Adrenal gland (tissue), 9 donors: ENCODE measurements at regions not wholly inside any gene's neighbourhood (a gene's known extent, or its start where the extent isn't known, plus 50 kb on each side); places are given as distances from the start of the nearest gene placed in this dataset.

Experiments
- DNase-seq, 7 donors: peaks; one replicate each; pipeline ENCODE4 v3.0.0-alpha.2; 2019 to 2020
- H3K27ac ChIP-seq, 5 donors: fragments of 200-600 bp; sonication (generic) in 4 of 5; 1 replicate in 3 of 5; 2 replicates in 2 of 5; pipeline versions ENCODE4 v1.5.1 to v1.8.0; 2016 to 2020; ENCODE audit warnings: mild to moderate bottlenecking in 1 of 5
- H3K27me3 ChIP-seq: fragments of 200-600 bp; 2 replicates; pipeline ENCODE4 v1.8.0; 2021
- H3K36me3 ChIP-seq, 2 donors: fragments of 200-600 bp; replicated peaks in 1 of 2; 1 replicate in 1 of 2; 2 replicates in 1 of 2; pipeline versions ENCODE4 v1.5.1 to v1.8.0; 2018 to 2022
- H3K4me1 ChIP-seq, 2 donors: fragments of 200-600 bp; replicated peaks in 1 of 2; 1 replicate in 1 of 2; 2 replicates in 1 of 2; pipeline versions ENCODE4 v1.5.1 to v1.8.0; 2018 to 2021
- H3K4me3 ChIP-seq, 4 donors: fragments of 200-600 bp; sonication (generic) in 3 of 4; one replicate each; pipeline ENCODE4 v1.5.1; 2016 to 2018
- H3K9me3 ChIP-seq, 3 donors: fragments of 200-600 bp; sonication (generic) in 1 of 3; replicated peaks in 1 of 3; 1 replicate in 2 of 3; 2 replicates in 1 of 3; pipeline versions ENCODE4 v1.5.1 to v1.8.0; 2016 to 2021
- CTCF ChIP-seq, 6 experiments: fragments of 450-650 bp in 4 of 6; fragments of 200-600 bp in 2 of 6; sonication (generic) in 1 of 6; IDR thresholded peaks; 1 replicate in 5 of 6; 2 replicates in 1 of 6; pipeline versions ENCODE4 v1.5.1 to v1.8.0; 2016 to 2021; ENCODE audit warnings: antibody characterized with exemption in 6 of 6, mild to moderate bottlenecking in 2 of 6, moderate library complexity in 1 of 6
- POLR2A ChIP-seq, 2 donors: fragments of 450-650 bp; IDR thresholded peaks; one replicate each; pipeline ENCODE4 v1.6.1; 2017; ENCODE audit warnings: antibody characterized with exemption in 2 of 2, mild to moderate bottlenecking in 2 of 2, moderate library complexity in 1 of 2
- WGBS, 4 donors: extraction: QIAGEN DNeasy Blood & Tissue Kit in 2 of 4; methylation state at CpG; one replicate each; pipeline versions ENCODE4 v1.1.5 to v1.1.7; 2013 to 2017; 5-methylcytosine and 5-hydroxymethylcytosine counted together
- intact Hi-C, 2 donors: fragments of 100-400 bp; cut with DNase I; formaldehyde crosslinking; loops; one replicate each; pipeline versions ENCODE4 v1.14.1 to v1.15.0; 2022 to 2023
- donor health status: healthy with polysubstance abuse.
- donor health status: Bipolar disorder and iron deficiency.
- donor health status: DM: yes; HTN: yes; CAD: no.
- donor health status: DM: no; HTN: no; CAD: no.
- donor health status: DM: no; HTN: no; CAD: no.

GRCh38 chr16:55933038-55933437 is 57.9 kb upstream of the CES5A start:
- Histone ChIP-seq H3K4me3 (no peak overlapping the region), H3K27ac (no peak overlapping the region), H3K36me3 (no peaks in the 10 kb centered on the region), H3K27me3 (no peaks in the 10 kb centered on the region), H3K9me3 (no peaks in the 10 kb centered on the region), H3K4me1 (no peaks in the 10 kb centered on the region)
- no peak for DNase-seq
- intact Hi-C loops: no loop called here
- TF ChIP-seq CTCF (IDR thresholded peaks at IDR 0.05) (no peak), POLR2A (IDR thresholded peaks at IDR 0.05) (no peak)
- 65 to 82% (median 73%) methylated on average over 3 of the region's 3 CpGs for WGBS, 4 donors

- Histone ChIP-seq H3K27me3 (no peaks in the 10 kb centered on the region), H3K9me3 (no peaks in the 10 kb centered on the region), H3K36me3 (no peaks in the 10 kb centered on the region), H3K27ac (no peak overlapping the region), H3K4me3 (no peak overlapping the region), H3K4me1 (no peaks in the 10 kb centered on the region)
- TF ChIP-seq CTCF (IDR thresholded peaks at IDR 0.05): no peak
- no peak for TF ChIP-seq POLR2A (IDR thresholded peaks at IDR 0.05)
- intact Hi-C loops: no loop called here
- DNase-seq: no peak
- WGBS, 4 donors: 67 to 81% (median 70%) methylated on average over 2 of the region's 2 CpGs
Measured at GRCh38 chr16:55930036-55930435, 54.9 kb upstream of the CES5A start.

GRCh38 chr16:55929181-55929580 is 54.0 kb upstream of the CES5A start:
- Histone ChIP-seq H3K36me3 (no peaks in the 10 kb centered on the region), H3K4me3 (no peak overlapping the region), H3K9me3 (no peaks in the 10 kb centered on the region), H3K27ac (no peak overlapping the region), H3K4me1 (no peaks in the 10 kb centered on the region), H3K27me3 (no peaks in the 10 kb centered on the region)
- no peak for TF ChIP-seq CTCF (IDR thresholded peaks at IDR 0.05)
- no peak for TF ChIP-seq POLR2A (IDR thresholded peaks at IDR 0.05)
- intact Hi-C loops: no loop called here
- 71 to 84% (median 77%) methylated on average over 8 of the region's 8 CpGs for WGBS, 4 donors
- DNase-seq: no peak

GRCh38 chr16:55925242-55925641 is 50.1 kb upstream of the CES5A start:
- Histone ChIP-seq H3K4me1 (no peaks in the 10 kb centered on the region), H3K9me3 (peaks cover 0 to 8% (median 0%) of the 10 kb centered on the region in 3 donors), H3K4me3 (no peak overlapping the region), H3K27ac (no peak overlapping the region), H3K27me3 (no peaks in the 10 kb centered on the region), H3K36me3 (no peaks in the 10 kb centered on the region)
- TF ChIP-seq POLR2A (IDR thresholded peaks at IDR 0.05) (no peak), CTCF (IDR thresholded peaks at IDR 0.05) (no peak)
- intact Hi-C loops: no loop called here
- DNase-seq: no peak
- WGBS, 4 donors: 45 to 48% (median 47%) methylated on average over 3 of the region's 3 CpGs
